HEK293 (cell line): ENCODE measurements at regions not wholly inside any gene's neighbourhood (a gene's known extent, or its start where the extent isn't known, plus 50 kb on each side); places are given as distances from the start of the nearest gene placed in this dataset.

Experiments
- CTCF ChIA-PET: fragments of 350-600 bp; formaldehyde crosslinking; extraction: SDS; loops from one replicate; lab custom pipeline; 2021; ENCODE audit warnings: antibody characterized with exemption; lab: Yijun Ruan, JAX
- POLR2A ChIA-PET: fragments of 300-600 bp; formaldehyde crosslinking; extraction: SDS; loops from one replicate; lab custom pipeline; 2020; ENCODE audit warnings: antibody characterized with exemption, inconsistent platforms; lab: Yijun Ruan, JAX
- H3K27ac ChIP-seq: fragments of 200-500 bp; sonication (Bioruptor generic); 2 replicates; pipeline ENCODE4 v1.5.1; 2014; ENCODE audit warnings: low read depth, low read length, control low read depth, inconsistent platforms; ENCODE audit errors: extremely low read depth
- H3K36me3 ChIP-seq, 2 experiments: fragments of 200-500 bp in 1 of 2; sonication (Bioruptor generic) in 1 of 2; 1 replicate in 1 of 2; 2 replicates in 1 of 2; pipeline ENCODE4 v1.5.1; 2014 to 2017; ENCODE audit warnings: inconsistent platforms in 2 of 2, low read length in 2 of 2; ENCODE audit not compliant: control insufficient read depth in 2 of 2, insufficient read depth in 1 of 2
- H3K4me1 ChIP-seq: fragments of 200-500 bp; sonication (Bioruptor generic); 2 replicates; pipeline ENCODE4 v1.5.1; 2014; ENCODE audit warnings: mild to moderate bottlenecking, low read length, inconsistent platforms; ENCODE audit not compliant: control insufficient read depth, insufficient read depth
- H3K4me3 ChIP-seq: 2 replicates; pipeline ENCODE4 v1.5.1; 2011; ENCODE audit warnings: low read depth, mild to moderate bottlenecking, control low read depth, low read length, moderate library complexity
- H3K9me3 ChIP-seq: fragments of 200-500 bp; sonication (Bioruptor generic); 2 replicates; pipeline ENCODE4 v1.5.1; 2014; ENCODE audit warnings: low read depth, low read length, inconsistent platforms; ENCODE audit not compliant: control insufficient read depth, insufficient read depth
- EGR2 ChIP-seq: fragments of 450-650 bp; formaldehyde crosslinking; IDR thresholded peaks from 2 replicates; pipeline ENCODE4 v1.5.1; 2016; ENCODE audit warnings: low read depth, missing biosample characterization, missing genetic modification characterization
- HOXD13 ChIP-seq: sonication (generic); formaldehyde crosslinking; IDR thresholded peaks from 2 replicates; pipeline ENCODE4 v1.8.0; 2022; ENCODE audit warnings: missing genetic modification reagents, borderline replicate concordance
- KLF1 ChIP-seq: fragments of 450-650 bp; formaldehyde crosslinking; IDR thresholded peaks from 2 replicates; pipeline ENCODE4 v1.5.1; 2016; ENCODE audit warnings: missing biosample characterization, missing genetic modification characterization
- KLF9 ChIP-seq: fragments of 450-650 bp; formaldehyde crosslinking; IDR thresholded peaks from 2 replicates; pipeline ENCODE4 v1.5.1; 2016; ENCODE audit warnings: missing biosample characterization, missing genetic modification characterization, low read depth
- SCRT1 ChIP-seq: fragments of 450-650 bp; formaldehyde crosslinking; IDR thresholded peaks from 2 replicates; pipeline ENCODE4 v1.5.1; 2016; ENCODE audit warnings: missing biosample characterization, missing genetic modification characterization, borderline replicate concordance
- YY2 ChIP-seq: fragments of 450-650 bp; formaldehyde crosslinking; IDR thresholded peaks from 2 replicates; pipeline ENCODE4 v1.5.1; 2016; ENCODE audit warnings: missing biosample characterization, missing genetic modification characterization
- ZBTB1 ChIP-seq: fragments of 450-650 bp; formaldehyde crosslinking; IDR thresholded peaks from 2 replicates; pipeline ENCODE4 v1.5.1; 2016; ENCODE audit warnings: missing biosample characterization, missing genetic modification characterization
- ZBTB48 ChIP-seq: fragments of 450-650 bp; formaldehyde crosslinking; IDR thresholded peaks from 2 replicates; pipeline ENCODE4 v1.5.1; 2016; ENCODE audit warnings: missing biosample characterization, missing genetic modification characterization
- ZFHX2 ChIP-seq: fragments of 450-650 bp; formaldehyde crosslinking; conservative IDR thresholded peaks from 2 replicates; pipeline ENCODE4 v1.5.1; 2016; ENCODE audit warnings: missing biosample characterization, missing genetic modification characterization
- ZNF112 ChIP-seq: fragments of 450-650 bp; formaldehyde crosslinking; IDR thresholded peaks from 2 replicates; pipeline ENCODE4 v1.5.0; 2017; ENCODE audit warnings: missing biosample characterization, missing genetic modification characterization
- ZNF140 ChIP-seq: fragments of 450-650 bp; formaldehyde crosslinking; IDR thresholded peaks from 2 replicates; pipeline ENCODE4 v1.5.1; 2016; ENCODE audit warnings: missing biosample characterization, missing genetic modification characterization
- ZNF155 ChIP-seq: fragments of 450-650 bp; formaldehyde crosslinking; IDR thresholded peaks from 2 replicates; pipeline ENCODE4 v1.5.1; 2016; ENCODE audit warnings: missing biosample characterization, missing genetic modification characterization
- ZNF202 ChIP-seq: fragments of 450-650 bp; formaldehyde crosslinking; IDR thresholded peaks from 2 replicates; pipeline ENCODE4 v1.5.1; 2016; ENCODE audit warnings: missing biosample characterization, missing genetic modification characterization, borderline replicate concordance
- ZNF223 ChIP-seq: fragments of 450-650 bp; formaldehyde crosslinking; IDR thresholded peaks from 2 replicates; pipeline ENCODE4 v1.5.1; 2016; ENCODE audit warnings: missing biosample characterization, missing genetic modification characterization
- ZNF23 ChIP-seq: fragments of 450-650 bp; formaldehyde crosslinking; IDR thresholded peaks from 2 replicates; pipeline ENCODE4 v1.5.1; 2016; ENCODE audit warnings: missing biosample characterization, missing genetic modification characterization, borderline replicate concordance
- ZNF292 ChIP-seq: fragments of 450-650 bp; formaldehyde crosslinking; IDR thresholded peaks from 2 replicates; pipeline ENCODE4 v1.5.1; 2016; ENCODE audit warnings: low read depth, missing biosample characterization, missing genetic modification characterization, borderline replicate concordance
- ZNF423 ChIP-seq: fragments of 450-650 bp; formaldehyde crosslinking; IDR thresholded peaks from 2 replicates; pipeline ENCODE4 v1.5.1; 2016; ENCODE audit warnings: missing biosample characterization, missing genetic modification characterization
- ZNF707 ChIP-seq: fragments of 450-650 bp; formaldehyde crosslinking; IDR thresholded peaks from 2 replicates; pipeline ENCODE4 v1.5.1; 2016; ENCODE audit warnings: missing biosample characterization, missing genetic modification characterization
- TF ChIP-seq, protein P1 (sequence below): fragments of 450-650 bp; formaldehyde crosslinking; IDR thresholded peaks from 2 replicates; pipeline ENCODE4 v1.5.1; 2017; ENCODE audit warnings: missing biosample characterization, missing genetic modification characterization
- TF ChIP-seq, protein P2 (sequence below): fragments of 450-650 bp; formaldehyde crosslinking; IDR thresholded peaks from 2 replicates; pipeline ENCODE4 v1.5.1; 2016; ENCODE audit warnings: missing biosample characterization, missing genetic modification characterization
- TF ChIP-seq, protein P3 (sequence below): fragments of 450-650 bp; formaldehyde crosslinking; IDR thresholded peaks from 2 replicates; pipeline ENCODE4 v1.5.1; 2016; ENCODE audit warnings: missing biosample characterization, missing genetic modification characterization
- TF ChIP-seq, protein P4 (sequence below): fragments of 450-650 bp; formaldehyde crosslinking; IDR thresholded peaks from 2 replicates; pipeline ENCODE4 v1.5.1; 2016; ENCODE audit warnings: missing biosample characterization, missing genetic modification characterization

DNA sequence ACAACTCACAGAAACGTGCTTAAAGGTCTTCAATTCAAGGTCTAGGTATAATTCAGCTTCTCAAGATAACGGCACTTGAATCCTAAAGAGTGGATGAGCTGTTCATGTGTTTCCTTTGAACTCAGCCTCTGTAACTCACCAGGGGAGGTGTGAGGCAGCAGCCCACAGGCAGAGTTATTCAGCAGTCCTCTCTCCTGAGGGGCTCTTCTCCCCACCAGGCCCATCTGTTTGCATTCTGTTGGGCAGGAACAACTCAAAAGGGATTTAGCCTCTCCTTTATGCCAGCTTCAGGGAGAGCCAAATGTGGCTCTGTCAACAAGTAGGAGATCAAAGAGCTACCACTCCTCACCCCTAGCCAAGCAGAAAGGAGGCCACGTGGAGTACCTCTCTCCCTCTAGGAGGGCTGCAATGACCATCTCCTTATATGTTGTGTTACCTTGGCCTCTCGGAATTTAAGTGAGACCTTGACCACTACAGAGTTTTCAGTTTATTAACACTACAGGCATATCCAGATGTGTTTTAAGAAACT is 151.2 kb downstream of the SPATA18 start:
- CTCF ChIA-PET, result no interaction called here
- Histone ChIP-seq H3K9me3 (no peaks in the 10 kb centered on the region), H3K4me1 (no peaks in the 10 kb centered on the region), H3K27ac (no peak overlapping the region), H3K36me3 (no peaks in the 10 kb centered on the region), H3K4me3 (no peak overlapping the region)
- no peak for TF ChIP-seq ZNF423 (tag by site-specific recombination)
- TF ChIP-seq ZBTB48 (tag by site-specific recombination), result no peak
- no peak for TF ChIP-seq ZBTB1 (tag by site-specific recombination)
- no peak for TF ChIP-seq EGR2
- TF ChIP-seq, protein P1, sequence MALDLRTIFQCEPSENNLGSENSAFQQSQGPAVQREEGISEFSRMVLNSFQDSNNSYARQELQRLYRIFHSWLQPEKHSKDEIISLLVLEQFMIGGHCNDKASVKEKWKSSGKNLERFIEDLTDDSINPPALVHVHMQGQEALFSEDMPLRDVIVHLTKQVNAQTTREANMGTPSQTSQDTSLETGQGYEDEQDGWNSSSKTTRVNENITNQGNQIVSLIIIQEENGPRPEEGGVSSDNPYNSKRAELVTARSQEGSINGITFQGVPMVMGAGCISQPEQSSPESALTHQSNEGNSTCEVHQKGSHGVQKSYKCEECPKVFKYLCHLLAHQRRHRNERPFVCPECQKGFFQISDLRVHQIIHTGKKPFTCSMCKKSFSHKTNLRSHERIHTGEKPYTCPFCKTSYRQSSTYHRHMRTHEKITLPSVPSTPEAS (tag by site-specific recombination), result no peak
- TF ChIP-seq, protein P2, sequence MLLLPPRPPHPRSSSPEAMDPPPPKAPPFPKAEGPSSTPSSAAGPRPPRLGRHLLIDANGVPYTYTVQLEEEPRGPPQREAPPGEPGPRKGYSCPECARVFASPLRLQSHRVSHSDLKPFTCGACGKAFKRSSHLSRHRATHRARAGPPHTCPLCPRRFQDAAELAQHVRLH, result no peak
- no peak for TF ChIP-seq ZNF292 (tag by site-specific recombination)
- TF ChIP-seq, protein P3, sequence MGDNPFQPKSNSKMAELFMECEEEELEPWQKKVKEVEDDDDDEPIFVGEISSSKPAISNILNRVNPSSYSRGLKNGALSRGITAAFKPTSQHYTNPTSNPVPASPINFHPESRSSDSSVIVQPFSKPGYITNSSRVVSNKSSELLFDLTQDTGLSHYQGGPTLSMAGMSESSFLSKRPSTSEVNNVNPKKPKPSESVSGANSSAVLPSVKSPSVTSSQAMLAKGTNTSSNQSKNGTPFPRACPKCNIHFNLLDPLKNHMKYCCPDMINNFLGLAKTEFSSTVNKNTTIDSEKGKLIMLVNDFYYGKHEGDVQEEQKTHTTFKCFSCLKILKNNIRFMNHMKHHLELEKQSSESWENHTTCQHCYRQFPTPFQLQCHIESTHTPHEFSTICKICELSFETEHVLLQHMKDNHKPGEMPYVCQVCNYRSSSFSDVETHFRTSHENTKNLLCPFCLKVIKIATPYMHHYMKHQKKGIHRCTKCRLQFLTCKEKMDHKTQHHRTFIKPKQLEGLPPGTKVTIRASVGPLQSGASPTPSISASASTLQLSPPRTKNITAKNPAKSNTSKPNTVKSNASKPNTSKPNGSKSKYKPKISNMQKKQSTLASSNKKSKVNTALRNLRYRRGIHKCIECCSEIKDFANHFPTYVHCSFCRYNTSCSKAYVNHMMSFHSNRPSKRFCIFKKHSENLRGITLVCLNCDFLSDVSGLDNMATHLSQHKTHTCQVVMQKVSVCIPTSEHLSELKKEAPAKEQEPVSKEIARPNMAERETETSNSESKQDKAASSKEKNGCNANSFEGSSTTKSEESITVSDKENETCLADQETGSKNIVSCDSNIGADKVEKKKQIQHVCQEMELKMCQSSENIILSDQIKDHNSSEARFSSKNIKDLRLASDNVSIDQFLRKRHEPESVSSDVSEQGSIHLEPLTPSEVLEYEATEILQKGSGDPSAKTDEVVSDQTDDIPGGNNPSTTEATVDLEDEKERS (tag by site-specific recombination), result no peak
- no peak for TF ChIP-seq ZNF707
- TF ChIP-seq KLF9 (tag by site-specific recombination), result no peak
- no peak for TF ChIP-seq YY2
- TF ChIP-seq ZNF140 (tag by site-specific recombination), result no peak
- TF ChIP-seq ZFHX2 (tag by site-specific recombination), result no peak
- TF ChIP-seq ZNF202 (tag by site-specific recombination), result no peak
- no peak for TF ChIP-seq ZNF223
- TF ChIP-seq ZNF23 (tag by site-specific recombination), result no peak
- TF ChIP-seq, protein P4, sequence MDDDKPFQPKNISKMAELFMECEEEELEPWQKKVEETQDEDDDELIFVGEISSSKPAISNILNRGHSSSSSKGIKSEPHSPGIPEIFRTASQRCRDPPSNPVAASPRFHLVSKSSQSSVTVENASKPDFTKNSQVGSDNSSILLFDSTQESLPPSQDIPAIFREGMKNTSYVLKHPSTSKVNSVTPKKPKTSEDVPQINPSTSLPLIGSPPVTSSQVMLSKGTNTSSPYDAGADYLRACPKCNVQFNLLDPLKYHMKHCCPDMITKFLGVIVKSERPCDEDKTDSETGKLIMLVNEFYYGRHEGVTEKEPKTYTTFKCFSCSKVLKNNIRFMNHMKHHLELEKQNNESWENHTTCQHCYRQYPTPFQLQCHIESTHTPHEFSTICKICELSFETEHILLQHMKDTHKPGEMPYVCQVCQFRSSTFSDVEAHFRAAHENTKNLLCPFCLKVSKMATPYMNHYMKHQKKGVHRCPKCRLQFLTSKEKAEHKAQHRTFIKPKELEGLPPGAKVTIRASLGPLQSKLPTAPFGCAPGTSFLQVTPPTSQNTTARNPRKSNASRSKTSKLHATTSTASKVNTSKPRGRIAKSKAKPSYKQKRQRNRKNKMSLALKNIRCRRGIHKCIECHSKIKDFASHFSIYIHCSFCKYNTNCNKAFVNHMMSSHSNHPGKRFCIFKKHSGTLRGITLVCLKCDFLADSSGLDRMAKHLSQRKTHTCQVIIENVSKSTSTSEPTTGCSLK, result no peak
- TF ChIP-seq ZNF155 (tag by site-specific recombination), result no peak
- TF ChIP-seq KLF1 (tag by site-specific recombination), result no peak
- POLR2A ChIA-PET, result no interaction called here

DNA sequence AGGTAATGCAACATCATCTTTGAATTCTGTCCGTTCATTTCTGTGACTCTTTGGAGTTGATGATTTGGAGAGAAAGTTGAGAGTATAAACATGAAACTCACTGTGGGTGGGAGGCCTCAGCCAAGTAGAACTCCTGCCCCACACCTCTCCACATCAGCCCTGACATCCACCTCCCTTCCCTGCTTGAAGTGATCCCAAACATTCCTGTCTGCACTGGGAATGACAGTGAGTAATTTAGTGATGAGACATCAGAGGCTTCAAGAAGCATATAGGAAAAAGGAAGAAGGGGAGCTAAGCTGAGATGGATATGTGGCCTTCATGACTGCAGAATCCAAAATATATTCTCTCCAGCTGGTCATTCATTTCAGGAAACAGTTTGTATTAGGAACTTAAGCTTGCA is 151.8 kb downstream of the SPATA18 start:
- POLR2A ChIA-PET, result no interaction called here
- Histone ChIP-seq H3K4me3 (no peak overlapping the region), H3K36me3 (no peaks in the 10 kb centered on the region), H3K27ac (no peak overlapping the region), H3K9me3 (no peaks in the 10 kb centered on the region), H3K4me1 (no peaks in the 10 kb centered on the region)
- no peak for TF ChIP-seq ZNF112 (tag by site-specific recombination)
- no peak for TF ChIP-seq SCRT1 (tag by site-specific recombination)
- no peak for TF ChIP-seq HOXD13 (CRISPR knock-in tag)
- CTCF ChIA-PET, result no interaction called here
